ENCODE measurements at regions not wholly inside any gene's neighbourhood (a gene's known extent, or its start where the extent isn't known, plus 50 kb on each side); places are given as distances from the start of the nearest gene placed in this dataset.

- TF ChIP-seq CTCF (IDR thresholded peaks at IDR 0.05 in 8 of 11, conservative IDR thresholded peaks at IDR 0.05 in 3 of 11) (no peak), POLR2A (IDR thresholded peaks at IDR 0.05) (no peak), POLR2AphosphoS5 (IDR thresholded peaks at IDR 0.05) (no peak)
Observed at GRCh38 chr20:52402514-52402913, 210.9 kb upstream of the ZFP64 start.

All from spleen (tissue), 7 donors.